ENCODE measurements at regions not wholly inside any gene's neighbourhood (a gene's known extent, or its start where the extent isn't known, plus 50 kb on each side); places are given as distances from the start of the nearest gene placed in this dataset.

GRCh38 chr4:112889619-112890527 lies 159.6 kb upstream of the ANK2 start:
- intact Hi-C loops (cut with micrococcal nuclease; ENCODE audit: unreplicated experiment), result no loop called here
- no peak overlapping the region for H3K4me3 ChIP-seq (ENCODE audit: low read depth, low read length)
- Mint-ChIP-seq H3K9me3 (ENCODE audit: unreplicated experiment) (no peaks in the 10 kb centered on the region), H3K27me3 (ENCODE audit: insufficient read depth, unreplicated experiment) (no peaks in the 10 kb centered on the region), H3K27ac (ENCODE audit: unreplicated experiment) (no peak overlapping the region), H3K36me3 (ENCODE audit: insufficient read depth, unreplicated experiment) (no peaks in the 10 kb centered on the region), H3K4me3 (ENCODE audit: unreplicated experiment) (no peak overlapping the region), H3K4me1 (ENCODE audit: low read depth, unreplicated experiment) (no peaks in the 10 kb centered on the region)
- CTCF ChIA-PET, result no interaction called here
- H3K9me3 ChIP-seq, result no peaks in the 10 kb centered on the region
- BruUV-seq (replicated peaks), result no TSS peak
- no peaks in the 10 kb centered on the region for H3K36me3 ChIP-seq (ENCODE audit: control insufficient read depth, insufficient read depth, low read length)
- TF ChIP-seq CTCF (IDR thresholded peaks at IDR 0.05; ENCODE audit: insufficient read depth in 1 of 2, low read depth in 1 of 2, low read length in 1 of 2, severe bottlenecking in 1 of 2, unreplicated experiment in 1 of 2), result no peak
- H3K27me3 ChIP-seq (replicated peaks; ENCODE audit: control insufficient read depth, insufficient read depth, low read length), result no peaks in the 10 kb centered on the region
- H3K4me1 ChIP-seq, result peaks cover 7% of the 10 kb centered on the region
- DNase-seq, result no peak
- POLR2A ChIA-PET, result no interaction called here

GRCh38 chr4:112894480-112894879 lies 155.0 kb upstream of the ANK2 start:
- peaks cover 22% of the 10 kb centered on the region for H3K4me1 Mint-ChIP-seq (ENCODE audit: low read depth, unreplicated experiment)
- Histone ChIP-seq H3K4me3 (ENCODE audit: low read depth, low read length) (no peak overlapping the region), H3K27me3 (replicated peaks; ENCODE audit: control insufficient read depth, insufficient read depth, low read length) (no peaks in the 10 kb centered on the region), H3K9me3 (no peaks in the 10 kb centered on the region), H3K36me3 (ENCODE audit: control insufficient read depth, insufficient read depth, low read length) (no peaks in the 10 kb centered on the region), H3K4me1 (peaks cover 46% of the 10 kb centered on the region)
- no peaks in the 10 kb centered on the region for H3K36me3 Mint-ChIP-seq (ENCODE audit: insufficient read depth, unreplicated experiment)
- no peak overlapping the region for H3K4me3 Mint-ChIP-seq (ENCODE audit: unreplicated experiment)
- no peak overlapping the region for H3K27ac Mint-ChIP-seq (ENCODE audit: unreplicated experiment)
- POLR2A ChIA-PET, result no interaction called here
- no TSS peak for BruUV-seq (replicated peaks)
- TF ChIP-seq CTCF (IDR thresholded peaks at IDR 0.05; ENCODE audit: insufficient read depth in 1 of 2, low read depth in 1 of 2, low read length in 1 of 2, severe bottlenecking in 1 of 2, unreplicated experiment in 1 of 2), result no peak
- H3K27me3 Mint-ChIP-seq (ENCODE audit: insufficient read depth, unreplicated experiment), result no peaks in the 10 kb centered on the region
- no peaks in the 10 kb centered on the region for H3K9me3 Mint-ChIP-seq (ENCODE audit: unreplicated experiment)
- intact Hi-C loops (cut with micrococcal nuclease; ENCODE audit: unreplicated experiment), result no loop called here
- DNase-seq, result no peak
- CTCF ChIA-PET, result no interaction called here

DNA sequence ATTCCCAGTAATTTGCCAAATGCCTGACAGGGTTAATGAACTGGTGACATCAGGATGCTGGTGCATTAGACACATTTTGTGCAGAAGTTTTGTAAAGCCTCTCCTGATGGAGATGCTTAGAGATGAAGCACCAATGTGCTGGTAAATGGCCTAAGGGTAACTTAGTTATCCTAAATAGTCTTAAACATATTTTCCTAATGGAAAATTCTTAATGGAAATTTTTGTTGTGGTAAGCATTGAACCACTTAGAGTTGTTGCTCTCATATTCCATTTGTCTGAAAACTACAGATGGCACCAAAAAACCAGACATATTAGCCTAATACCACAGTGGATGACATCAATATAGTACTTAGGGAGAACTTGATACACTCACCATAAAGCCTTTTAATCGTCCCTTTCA lies 154.5 kb upstream of the ANK2 start:
- POLR2A ChIA-PET, result no interaction called here
- no peak overlapping the region for H3K4me3 Mint-ChIP-seq (ENCODE audit: unreplicated experiment)
- intact Hi-C loops (cut with micrococcal nuclease; ENCODE audit: unreplicated experiment), result loop anchor here (5.0 kb wide), 1 partner anchor 43 kb away; no protein-coding TSS in a partner anchor
- H3K4me3 ChIP-seq (ENCODE audit: low read depth, low read length), result no peak overlapping the region
- H3K4me1 ChIP-seq, result peaks cover 51% of the 10 kb centered on the region
- no peaks in the 10 kb centered on the region for H3K36me3 ChIP-seq (ENCODE audit: control insufficient read depth, insufficient read depth, low read length)
- no peaks in the 10 kb centered on the region for H3K27me3 ChIP-seq (replicated peaks; ENCODE audit: control insufficient read depth, insufficient read depth, low read length)
- no peak overlapping the region for H3K27ac Mint-ChIP-seq (ENCODE audit: unreplicated experiment)
- no peak for DNase-seq
- H3K9me3 ChIP-seq, result no peaks in the 10 kb centered on the region
- peaks cover 27% of the 10 kb centered on the region for H3K4me1 Mint-ChIP-seq (ENCODE audit: low read depth, unreplicated experiment)
- no peaks in the 10 kb centered on the region for H3K9me3 Mint-ChIP-seq (ENCODE audit: unreplicated experiment)
- BruUV-seq (replicated peaks), result no TSS peak
- CTCF ChIA-PET, result no interaction called here
- no peaks in the 10 kb centered on the region for H3K36me3 Mint-ChIP-seq (ENCODE audit: insufficient read depth, unreplicated experiment)
- no peaks in the 10 kb centered on the region for H3K27me3 Mint-ChIP-seq (ENCODE audit: insufficient read depth, unreplicated experiment)
- no peak for TF ChIP-seq CTCF (IDR thresholded peaks at IDR 0.05; ENCODE audit: insufficient read depth in 1 of 2, low read depth in 1 of 2, low read length in 1 of 2, severe bottlenecking in 1 of 2, unreplicated experiment in 1 of 2)
